IPS-NIHi7 (cell line): ENCODE measurements at regions not wholly inside any gene's neighbourhood (a gene's known extent, or its start where the extent isn't known, plus 50 kb on each side); places are given as distances from the start of the nearest gene placed in this dataset.
"Not testable (repeated sequence)": the region's sequence is repeated elsewhere in the genome, so short reads cannot be mapped to it uniquely, and the experiment has no call there.

ENCODE experiments used
- DNase-seq: peaks from one replicate; pipeline ENCODE4 v3.0.0; 2012; ENCODE audit warnings: mixed read lengths; ENCODE audit errors: extremely low spot score

DNA sequence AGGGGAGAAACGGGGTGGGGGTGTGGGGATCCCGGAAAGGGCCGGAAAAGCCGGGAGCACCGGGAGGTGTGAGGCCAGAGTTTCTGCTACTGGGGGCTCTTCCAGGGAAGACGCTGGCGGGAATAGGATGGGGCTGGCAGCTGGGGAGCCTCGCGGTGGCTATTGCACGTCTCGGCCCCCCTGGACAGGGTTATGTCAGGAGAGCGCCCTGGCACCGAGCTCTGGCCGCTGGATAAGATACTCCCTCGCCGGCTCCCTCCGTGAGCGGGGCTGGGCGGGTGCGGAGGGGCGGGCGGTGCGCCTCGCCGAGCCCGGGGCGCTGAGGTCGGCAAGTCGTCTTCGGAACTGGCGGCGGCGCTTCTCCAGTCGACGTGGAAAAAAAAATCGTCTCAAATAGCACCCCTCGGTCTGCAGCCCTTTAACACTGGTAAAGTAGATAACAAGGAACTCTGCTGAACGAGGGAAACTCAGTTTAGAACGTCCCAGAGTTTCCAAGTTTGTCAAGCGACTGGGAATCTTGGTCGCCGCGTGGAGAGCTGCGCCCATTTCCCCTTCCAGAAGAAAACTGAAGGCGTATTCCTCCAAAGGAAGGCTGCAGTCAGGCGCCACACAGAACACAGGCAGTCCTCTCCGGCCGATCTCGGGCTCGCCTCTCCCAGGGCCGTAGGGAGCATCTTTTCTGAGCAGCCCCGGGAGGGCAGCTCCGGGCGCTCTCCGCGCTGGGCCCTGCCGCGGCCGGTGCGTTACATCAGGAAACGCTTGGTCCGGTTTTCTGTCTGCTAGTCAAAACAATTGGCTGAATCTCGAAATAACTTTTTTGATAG, 115.1 kb downstream of the KCNRG start:
- DNase-seq: no peak

DNA sequence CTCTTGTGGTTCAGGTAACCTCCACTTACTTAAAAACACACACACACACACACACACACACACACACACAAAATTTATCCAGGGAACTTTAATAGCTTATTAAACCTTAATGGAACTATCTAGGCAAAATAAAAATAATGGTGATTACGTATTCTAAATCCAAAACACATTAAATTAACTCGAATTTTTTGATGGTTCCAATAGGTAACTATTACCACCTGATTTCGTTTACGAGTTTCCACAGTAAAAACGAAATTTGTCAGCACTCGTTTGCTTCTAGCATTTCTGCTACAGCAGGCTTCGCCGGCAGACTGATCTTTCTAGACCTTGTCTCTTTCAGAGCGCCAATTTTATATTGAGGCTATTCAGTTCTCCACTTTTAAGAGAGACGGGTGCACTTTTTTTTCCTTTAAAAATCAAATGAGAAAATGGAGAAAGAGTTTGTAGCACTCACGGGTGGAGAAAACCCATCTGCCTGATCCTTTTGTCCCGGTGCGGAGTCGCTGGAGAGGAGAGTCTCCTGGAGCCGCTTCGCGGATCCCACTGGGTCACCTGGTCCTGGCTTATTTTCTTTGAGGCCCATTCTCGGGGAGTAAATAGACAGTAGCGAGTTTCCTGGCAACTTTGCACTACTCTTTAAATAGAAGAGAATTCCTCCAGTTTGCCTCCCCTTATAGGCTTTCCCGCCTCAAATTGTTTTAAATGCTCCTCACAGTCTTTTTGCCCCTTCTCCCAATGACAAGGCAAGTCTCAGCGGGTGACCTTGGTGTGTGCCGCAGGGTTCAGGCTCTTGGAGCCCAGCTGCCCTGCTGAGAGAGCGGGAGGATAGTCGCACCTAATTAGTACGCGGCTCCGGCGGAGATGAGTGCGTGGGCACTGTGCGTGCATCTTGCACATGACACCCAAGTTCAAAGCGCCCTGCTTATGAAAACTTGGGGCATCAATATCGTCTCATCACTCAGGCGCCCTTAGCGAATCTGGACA, 117.0 kb downstream of the KCNRG start:
- no peak for DNase-seq

DNA sequence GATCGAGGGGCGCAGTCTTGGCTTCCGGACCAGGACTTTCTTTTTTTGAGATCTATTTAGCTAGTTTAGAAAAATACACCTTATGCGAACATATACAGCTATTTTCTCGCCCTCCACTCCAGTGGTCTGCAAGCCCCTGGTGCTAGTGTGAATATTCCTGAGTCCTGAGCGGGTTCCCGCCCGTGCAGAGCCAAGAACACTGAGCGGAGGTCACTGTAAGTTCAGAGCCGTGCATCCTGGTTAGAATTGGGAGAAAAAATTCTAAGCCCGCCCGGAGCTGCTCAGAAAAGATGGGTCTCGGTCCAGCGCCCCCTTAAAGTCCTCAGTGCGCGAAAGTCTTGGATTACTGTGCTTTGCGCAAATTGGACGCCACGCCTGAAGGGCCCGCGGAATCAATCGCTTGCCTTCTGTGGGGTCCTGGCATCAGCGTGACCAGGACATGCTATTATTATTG, 117.7 kb downstream of the KCNRG start:
- DNase-seq: no peak

DNA sequence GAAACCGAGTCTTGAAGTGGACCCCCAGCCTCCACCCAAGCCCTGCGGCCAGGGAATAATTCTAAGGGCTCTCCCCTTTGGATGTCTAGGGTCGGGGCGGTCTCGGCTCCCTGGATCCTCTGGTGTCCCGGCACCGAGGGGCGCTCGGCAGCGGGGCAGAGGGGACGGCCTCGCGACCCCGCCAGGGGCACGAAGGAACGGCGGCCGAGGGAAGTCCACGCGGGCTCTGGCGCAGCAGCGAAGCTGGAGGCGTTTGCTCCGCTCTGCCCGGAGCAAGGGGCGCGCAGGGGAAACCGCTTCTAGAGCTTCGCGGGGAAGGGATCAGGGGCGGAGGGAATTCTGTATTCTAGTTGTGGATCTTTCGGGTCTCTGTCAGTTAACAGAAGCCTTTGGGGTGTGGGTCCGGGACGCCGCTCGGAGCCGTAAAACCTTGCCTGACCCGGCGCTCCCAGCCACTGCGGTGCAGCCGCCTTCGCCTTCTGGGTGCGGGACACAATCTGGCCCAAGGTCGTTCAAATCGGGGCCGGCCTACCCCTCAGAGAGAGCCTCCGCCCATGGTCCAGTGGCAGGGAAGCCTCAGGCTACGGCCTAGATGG, 118.2 kb downstream of the KCNRG start:
- DNase-seq: no peak

DNA sequence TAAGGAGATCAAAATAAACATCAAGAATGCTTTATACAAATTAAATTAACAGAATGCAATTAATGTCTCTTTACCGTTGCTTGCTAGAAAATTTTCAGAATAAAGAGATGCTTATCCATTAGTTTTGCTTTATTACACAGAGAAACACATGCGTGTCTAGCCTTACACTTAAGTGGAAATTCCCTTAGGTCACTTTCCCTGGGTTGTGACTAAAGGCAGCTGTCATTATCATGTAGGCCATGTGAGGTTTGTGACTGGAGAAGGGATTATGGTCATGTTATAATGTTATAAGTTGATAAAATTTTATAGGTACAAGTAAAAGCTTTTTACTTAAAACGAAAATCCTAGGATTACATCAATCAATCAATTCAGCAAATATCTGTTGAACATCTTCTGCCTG, 121.0 kb downstream of the KCNRG start:
- DNase-seq: no peak

DNA sequence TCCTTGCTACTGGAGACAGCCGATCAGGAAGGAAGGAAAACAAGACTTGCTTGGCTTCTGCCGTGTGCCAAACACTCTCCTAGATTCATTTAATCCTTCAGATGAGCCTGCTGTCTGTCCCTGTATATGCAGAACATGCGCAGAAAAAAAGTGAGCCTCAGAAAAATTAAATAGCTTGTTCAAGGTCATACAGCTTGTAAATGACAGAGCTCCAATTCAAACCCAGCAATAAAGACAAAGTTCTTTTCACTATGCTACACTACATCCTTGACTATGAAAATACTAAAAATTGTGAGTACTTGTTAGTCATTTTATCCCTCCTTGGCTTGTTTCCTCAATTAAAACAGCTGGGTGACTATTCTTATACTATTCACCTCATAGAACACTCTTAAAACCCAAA, 121.4 kb downstream of the KCNRG start:
- no peak for DNase-seq

DNA sequence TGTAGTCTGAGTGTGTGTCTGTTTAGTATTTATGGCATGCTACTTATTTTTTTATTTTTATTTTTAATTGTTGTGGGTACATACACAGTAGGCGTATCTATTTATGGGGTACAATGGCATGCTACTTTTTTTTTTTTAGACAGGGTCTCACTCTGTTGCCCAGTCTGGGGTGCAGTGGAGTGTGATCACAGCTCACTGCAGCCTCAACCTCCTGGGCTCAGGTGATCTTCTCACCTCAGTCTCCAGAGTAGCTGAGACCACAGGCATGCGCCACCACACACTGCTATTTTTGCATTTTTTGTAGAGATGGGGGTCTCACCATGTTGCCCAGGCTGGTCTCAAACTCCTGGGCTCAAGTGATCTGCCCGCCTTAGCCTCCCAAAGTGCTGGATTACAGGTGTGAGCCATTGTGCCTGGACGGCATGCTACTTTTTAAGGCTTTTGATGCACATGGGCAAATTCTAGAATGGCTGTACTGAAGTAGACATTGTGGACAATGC, 124.2 kb downstream of the KCNRG start:
- not testable (repeated sequence) for DNase-seq

DNA sequence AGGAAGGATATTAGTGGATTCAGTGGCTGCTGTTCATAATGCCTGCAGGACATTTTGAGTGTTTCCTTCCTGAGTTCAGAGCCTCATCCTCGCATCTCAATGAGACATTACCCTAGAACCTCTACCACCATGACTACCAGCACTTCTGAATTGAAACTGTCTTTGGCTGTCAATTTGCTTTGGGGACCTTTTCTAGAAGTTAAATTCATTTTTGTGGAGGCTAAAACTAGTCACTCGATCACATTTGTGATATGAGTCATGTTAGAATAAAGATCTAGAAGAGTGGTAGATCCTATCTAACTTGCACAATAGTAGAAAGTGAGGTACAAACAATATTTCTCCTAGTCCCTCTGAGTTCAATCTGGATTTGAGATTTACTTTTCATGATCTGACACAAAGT, 124.9 kb downstream of the KCNRG start:
- DNase-seq: no peak

DNA sequence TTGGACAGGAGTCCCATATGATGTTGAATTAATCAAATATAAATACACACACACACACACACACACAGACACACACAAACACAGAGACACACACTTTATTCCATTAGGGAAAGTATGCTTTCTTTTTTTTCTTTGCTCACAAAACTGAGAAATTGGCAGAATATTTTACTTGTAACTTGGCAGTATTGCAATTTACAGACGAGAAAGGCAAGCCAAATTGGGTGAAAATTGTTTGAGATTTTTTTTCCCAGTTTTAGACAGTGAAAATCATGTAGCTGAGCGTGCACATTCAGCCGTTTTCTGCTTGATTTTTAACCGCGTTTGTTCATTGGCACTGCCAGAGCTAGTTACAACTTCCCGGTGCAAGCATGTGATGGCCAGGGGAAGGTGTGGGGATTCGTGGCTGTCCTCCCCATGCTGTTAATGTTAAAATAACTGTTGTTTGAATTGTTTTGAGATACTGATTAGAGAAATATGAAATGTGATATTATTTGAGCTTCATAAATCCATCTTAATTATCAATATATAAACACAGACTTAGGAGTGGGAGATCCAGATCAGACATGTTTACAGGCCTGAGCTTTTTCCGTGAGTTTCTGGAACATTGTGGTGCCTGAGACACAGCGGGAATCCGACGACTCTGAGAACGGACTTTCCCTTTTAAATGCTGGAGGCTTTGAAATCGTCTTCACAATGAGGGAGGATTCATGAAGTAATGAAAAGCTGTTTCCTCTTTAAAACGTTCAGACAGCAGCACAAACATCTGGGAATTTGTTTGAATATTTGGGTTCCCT, 125.5 kb downstream of the KCNRG start:
- no peak for DNase-seq

DNA sequence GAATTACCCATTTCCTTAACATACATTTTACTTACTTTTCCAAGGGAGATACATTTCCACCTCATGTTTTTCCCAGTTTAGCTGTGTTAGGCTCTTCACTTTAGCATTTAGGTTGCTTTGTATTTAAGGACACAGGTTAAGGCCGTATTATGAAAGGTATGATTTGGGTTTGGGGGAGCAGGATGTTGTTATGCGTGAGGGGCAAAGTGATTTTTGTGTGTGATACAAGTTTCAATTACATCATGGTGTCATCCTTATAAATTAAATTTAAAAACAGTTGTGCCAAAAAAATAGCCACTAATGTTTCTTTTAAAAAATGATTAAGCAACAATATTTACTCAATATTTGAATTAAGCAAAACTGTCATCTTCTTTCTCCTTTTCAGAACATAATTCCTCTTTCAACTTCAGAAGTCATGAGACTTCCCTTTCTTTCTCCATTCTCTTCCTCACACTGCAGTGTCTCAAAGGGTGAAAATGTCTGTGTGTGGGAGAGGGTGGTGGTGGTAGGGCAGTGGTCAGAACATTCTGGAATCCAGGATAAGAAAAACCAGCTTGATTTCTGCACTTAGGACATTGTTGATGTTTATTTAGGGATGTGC, 126.2 kb downstream of the KCNRG start:
- DNase-seq: no peak

DNA sequence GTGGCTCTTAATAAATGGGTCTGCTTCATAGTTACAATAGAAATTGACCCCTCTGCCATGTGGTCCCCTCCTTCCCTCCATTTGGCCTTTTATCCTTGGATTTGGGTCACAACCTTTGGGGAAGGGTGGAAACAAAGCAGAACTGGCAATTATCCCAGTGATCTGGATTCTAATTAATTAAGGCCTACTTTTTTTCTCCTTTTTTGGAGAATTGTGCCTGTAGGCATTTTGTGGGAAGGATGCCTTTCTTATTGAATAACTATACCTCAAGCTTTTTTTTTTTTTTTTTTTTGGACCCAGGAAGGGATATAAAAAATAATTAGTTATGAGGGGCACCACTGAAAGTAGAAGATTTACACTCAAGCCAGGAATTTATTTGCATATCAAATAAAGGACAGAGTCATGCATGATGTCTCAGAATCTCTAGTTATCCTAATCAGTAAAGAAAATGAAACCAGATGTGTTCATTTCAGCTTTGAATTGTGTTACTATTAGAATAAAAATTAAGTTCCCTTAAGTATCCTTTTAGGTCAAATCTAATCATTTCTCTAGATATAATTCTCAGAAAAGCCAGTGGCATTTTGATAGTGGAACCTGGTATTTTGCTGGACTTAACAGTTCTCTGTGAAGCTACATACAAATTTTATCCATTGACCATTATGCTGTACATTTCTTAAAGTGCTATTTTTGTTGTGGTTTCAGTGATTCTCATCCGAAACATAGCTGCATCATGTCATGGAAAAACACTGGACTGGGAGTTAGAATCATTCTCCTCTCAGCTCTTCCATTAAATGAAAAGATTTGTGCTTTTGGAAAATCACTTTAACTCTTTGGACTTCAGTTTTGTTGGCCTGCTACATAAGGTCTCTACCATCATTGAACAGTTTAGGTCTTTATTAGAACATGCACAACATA, 129.3 kb downstream of the KCNRG start:
- DNase-seq: no peak

DNA sequence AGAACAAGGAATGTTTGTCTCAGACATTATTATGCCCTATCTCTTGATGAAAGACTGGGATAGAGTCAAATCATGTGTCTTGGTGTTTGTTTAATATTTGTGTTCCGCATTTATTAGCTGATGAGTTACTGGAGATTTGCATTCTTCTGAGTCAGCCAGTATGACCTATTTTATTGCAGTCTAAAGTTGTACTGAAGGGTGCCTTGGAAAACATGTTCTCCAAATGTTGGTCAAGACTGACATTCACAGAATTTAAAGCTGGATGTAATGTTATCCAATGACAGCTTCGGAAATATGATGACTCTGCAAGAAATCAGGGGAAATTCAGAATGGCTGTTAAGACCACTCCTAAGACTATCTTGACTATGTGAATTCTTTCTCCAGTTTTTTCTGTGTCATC, 134.0 kb downstream of the KCNRG start:
- no peak for DNase-seq

DNA sequence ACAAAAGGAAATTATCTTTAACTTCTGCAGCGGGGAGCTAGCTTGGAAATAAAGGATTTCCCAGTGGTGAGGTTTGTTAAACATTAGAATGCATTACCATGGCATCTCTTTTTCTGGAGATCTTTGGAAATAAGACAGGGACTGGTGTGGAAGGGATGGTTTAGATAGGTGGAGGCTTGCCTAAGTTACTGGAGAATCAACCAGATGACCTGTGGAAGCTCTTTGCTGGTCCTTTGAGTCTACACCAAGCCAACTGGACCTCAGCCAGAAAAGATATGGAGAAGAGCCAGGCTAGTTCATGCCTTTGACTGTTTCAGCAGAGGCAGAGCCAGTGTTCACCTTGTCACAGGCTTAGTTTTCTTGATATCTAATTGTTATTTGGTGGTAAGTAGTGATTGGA, 134.7 kb downstream of the KCNRG start:
- no peak for DNase-seq

DNA sequence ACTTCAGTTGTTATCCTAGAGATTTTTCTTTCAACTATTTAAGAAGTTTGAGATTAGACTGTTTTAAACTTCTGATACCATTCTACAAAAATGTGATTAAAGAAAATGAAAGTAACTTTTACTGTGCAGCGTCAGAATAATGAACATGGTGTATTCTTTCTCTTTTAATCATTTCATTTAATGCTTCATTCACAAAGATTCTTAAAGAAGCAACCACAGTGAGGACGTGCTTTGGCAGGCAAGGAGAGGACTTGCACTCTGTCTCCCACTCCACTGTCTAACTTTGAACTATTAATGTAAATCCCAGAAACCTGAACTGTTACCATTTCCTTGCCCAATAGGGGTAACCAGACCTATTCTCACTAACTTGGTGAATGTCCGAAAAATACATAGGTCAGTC, 137.0 kb downstream of the KCNRG start:
- DNase-seq: no peak

DNA sequence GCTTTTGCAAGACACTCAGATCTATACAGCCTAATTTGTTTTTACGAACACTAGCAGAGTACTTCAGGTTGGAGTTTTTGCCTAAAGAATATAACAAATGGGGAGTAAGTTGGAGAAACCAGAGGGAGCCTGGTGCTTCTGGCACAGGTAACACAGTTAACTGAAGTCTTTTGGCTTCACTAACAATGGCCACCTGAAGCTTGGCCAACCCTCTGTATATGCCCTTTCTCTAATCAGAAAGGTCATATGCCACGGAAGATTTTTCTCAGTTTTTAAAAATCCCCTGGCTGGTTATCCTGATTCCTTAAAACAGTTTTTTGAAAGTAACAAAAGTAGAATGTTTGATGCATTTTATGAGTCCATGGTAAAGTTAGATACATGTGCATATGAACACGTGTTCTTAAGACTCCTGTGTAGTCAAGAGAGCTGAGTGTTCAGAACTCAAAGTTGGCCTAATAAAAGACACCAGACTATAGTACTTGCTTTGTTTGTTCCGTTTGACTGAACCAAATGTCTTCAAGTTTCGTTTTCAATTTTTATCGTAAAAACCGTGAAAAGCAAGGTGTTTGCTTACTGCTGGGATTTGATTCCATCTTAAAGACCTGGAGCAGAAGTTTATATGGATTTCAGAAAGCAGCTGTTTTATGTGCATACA, 137.5 kb downstream of the KCNRG start:
- DNase-seq: no peak

DNA sequence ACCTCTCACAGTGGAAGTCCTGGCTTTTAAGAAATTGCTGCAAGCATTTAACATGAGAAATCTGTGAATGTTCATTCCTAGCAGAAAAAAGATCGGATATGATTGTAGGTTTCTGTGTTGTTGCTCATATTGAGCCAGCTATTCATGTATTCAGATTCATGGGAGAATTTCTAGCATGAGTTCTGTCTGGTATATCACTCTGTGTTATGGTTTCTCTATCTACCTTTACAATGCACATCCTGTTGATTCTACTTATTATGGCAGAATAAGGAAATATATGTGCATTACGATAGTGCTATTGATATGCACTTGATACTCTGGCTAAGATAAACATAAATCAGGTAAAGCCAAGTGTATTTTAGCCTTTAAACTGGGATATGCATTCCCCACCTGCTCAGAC, 138.2 kb downstream of the KCNRG start:
- no peak for DNase-seq

DNA sequence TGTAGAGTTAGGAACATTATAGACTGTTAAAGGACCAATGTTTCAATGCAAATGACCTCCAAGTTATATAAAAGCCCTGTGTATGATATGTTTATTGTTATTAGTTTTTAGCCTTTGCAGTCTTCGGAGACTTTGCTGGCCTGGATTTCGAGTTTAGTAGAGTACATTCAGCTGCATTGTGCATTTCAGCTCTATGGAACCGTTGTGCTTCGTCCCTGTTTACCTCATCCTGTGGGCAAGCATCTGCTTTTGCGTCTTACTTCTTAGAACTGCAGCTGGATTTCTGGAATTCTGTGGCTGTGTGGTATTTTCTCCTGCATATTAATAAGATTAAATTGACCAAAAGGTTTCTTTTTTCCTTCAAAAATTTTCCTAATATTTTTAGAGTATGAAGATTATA, 138.6 kb downstream of the KCNRG start:
- DNase-seq: no peak

DNA sequence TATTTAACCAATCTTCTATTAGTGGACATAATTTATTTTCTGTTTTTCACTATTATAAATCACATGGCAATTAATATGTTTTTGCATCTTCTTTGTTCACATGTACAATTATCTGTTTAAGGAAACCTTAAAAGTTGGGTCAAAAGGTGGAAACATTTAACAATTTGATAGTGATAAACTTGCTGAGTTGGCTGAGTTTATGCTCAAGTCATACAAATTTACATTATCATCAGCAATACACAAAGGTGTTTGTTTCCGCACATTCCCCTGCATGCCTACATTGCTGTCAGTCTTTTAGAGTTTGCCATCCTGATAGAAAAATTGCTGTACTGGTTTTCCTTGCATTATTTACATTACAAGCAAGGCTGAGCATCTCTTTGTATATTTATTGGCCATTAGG, 139.5 kb downstream of the KCNRG start:
- no peak for DNase-seq

DNA sequence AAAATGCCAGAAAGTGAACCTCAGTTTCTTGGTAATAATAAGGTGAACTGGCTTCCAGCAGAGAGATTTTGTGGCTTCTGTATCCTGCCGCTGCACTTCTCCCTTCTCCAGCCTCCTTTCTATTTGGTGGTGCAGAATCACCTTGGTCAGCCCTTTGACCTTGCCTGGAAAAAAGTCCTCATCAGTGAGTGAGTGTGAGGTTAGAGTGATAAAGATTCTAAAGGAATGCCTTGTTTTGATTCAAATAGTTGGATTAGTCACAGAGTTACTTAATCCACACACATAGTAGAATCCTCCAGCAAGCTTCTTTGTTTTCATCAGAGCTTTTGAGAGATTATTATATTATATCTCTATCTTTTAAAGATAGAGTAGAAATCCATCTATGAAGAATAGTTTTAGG, 140.9 kb downstream of the KCNRG start:
- no peak for DNase-seq
